Fibroblast of the aortic adventitia (primary cell): ENCODE measurements at regions not wholly inside any gene's neighbourhood (a gene's known extent, or its start where the extent isn't known, plus 50 kb on each side); places are given as distances from the start of the nearest gene placed in this dataset.
"Not testable (repeated sequence)": the region's sequence is repeated elsewhere in the genome, so short reads cannot be mapped to it uniquely, and the experiment has no call there.

Experiments used
- DNase-seq: peaks from one replicate; pipeline ENCODE4 v3.0.0-alpha.2; 2010; ENCODE audit warnings: low read depth
- H3K4me3 ChIP-seq: 2 replicates; pipeline ENCODE4 v1.5.1; 2011; ENCODE audit warnings: low read depth, mild to moderate bottlenecking, control low read depth, low read length, moderate library complexity
- TF ChIP-seq, protein P1 (sequence below): IDR thresholded peaks from 2 replicates; pipeline ENCODE4 v1.5.1; 2011; ENCODE audit warnings: mild to moderate bottlenecking, low read length, control low read depth, inconsistent platforms; ENCODE audit not compliant: insufficient read depth

GRCh38 chr1:143667730-143668129 is 304.1 kb downstream of the FAM72C start:
- no peak for DNase-seq
- no peak overlapping the region for H3K4me3 ChIP-seq
- TF ChIP-seq, protein P1, sequence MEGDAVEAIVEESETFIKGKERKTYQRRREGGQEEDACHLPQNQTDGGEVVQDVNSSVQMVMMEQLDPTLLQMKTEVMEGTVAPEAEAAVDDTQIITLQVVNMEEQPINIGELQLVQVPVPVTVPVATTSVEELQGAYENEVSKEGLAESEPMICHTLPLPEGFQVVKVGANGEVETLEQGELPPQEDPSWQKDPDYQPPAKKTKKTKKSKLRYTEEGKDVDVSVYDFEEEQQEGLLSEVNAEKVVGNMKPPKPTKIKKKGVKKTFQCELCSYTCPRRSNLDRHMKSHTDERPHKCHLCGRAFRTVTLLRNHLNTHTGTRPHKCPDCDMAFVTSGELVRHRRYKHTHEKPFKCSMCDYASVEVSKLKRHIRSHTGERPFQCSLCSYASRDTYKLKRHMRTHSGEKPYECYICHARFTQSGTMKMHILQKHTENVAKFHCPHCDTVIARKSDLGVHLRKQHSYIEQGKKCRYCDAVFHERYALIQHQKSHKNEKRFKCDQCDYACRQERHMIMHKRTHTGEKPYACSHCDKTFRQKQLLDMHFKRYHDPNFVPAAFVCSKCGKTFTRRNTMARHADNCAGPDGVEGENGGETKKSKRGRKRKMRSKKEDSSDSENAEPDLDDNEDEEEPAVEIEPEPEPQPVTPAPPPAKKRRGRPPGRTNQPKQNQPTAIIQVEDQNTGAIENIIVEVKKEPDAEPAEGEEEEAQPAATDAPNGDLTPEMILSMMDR = no peak

DNA sequence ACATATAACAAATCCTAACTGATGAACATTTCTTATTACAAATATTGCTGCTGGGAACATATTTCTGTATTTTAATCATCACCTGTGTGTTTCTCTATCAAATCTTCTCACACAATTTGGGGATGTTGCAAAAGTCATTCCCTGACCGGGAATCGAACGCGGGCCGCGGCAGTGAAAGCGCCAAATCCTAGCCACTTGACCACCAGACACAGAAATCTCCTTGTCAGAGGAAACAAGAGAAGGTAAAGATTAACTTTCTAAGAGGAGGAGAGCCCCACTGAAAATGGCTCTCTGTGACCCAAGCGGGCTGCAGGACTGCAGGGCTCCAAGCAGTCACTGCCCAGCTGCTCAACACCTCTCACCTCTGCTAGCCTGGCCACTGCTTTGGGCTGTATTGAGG is 304.9 kb downstream of the FAM72C start:
- TF ChIP-seq, protein P1 = no peak
- DNase-seq = no peak
- no peak overlapping the region for H3K4me3 ChIP-seq

DNA sequence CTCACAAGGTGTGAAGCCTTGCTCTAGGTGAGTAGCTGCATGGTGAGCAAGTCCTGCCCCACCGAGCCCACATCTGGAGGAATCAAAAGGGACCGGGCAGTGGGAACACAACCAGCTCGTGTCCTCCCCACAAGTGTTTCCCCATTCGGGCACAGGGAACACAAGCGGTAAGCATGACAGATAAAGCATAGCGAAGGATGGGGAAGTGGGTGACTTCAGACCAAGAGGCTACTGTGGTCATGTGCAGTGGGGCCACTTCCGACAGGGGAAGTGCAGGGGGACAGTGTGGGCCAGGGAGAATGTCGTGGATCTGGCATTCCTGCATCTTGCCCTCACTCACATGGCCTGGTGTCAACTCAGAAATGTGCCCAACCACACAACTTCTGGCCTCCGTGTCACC is 306.2 kb downstream of the FAM72C start:
- no peak overlapping the region for H3K4me3 ChIP-seq
- no peak for DNase-seq
- TF ChIP-seq, protein P1 = no peak

- not testable (repeated sequence) for DNase-seq, H3K4me3 ChIP-seq
These were observed 308.7 kb downstream of the FAM72C start for GRCh38 chr1:143663056-143663455.

- no peak for DNase-seq
- TF ChIP-seq, protein P1 = no peak
- H3K4me3 ChIP-seq = no peak overlapping the region
These were observed 310.2 kb downstream of the FAM72C start for GRCh38 chr1:143661418-143662101.

- H3K4me3 ChIP-seq = no peak overlapping the region
- TF ChIP-seq, protein P1 = no peak
- no peak for DNase-seq
These were observed 311.3 kb downstream of the FAM72C start for GRCh38 chr1:143660354-143660941.

GRCh38 chr1:143653429-143653802 is 318.4 kb downstream of the FAM72C start:
- TF ChIP-seq, protein P1 = no peak
- no peak overlapping the region for H3K4me3 ChIP-seq
- DNase-seq = no peak
